HepG2 (cell line): ENCODE measurements at regions not wholly inside any gene's neighbourhood (a gene's known extent, or its start where the extent isn't known, plus 50 kb on each side); places are given as distances from the start of the nearest gene placed in this dataset.

Experiments
- ATAC-seq: fragments of 200-7000 bp; cut with Tn5 transposase; 3 replicates; pipeline ENCODE4 v1.9.1; 2020; ENCODE audit warnings: mild to moderate bottlenecking, moderate library complexity
- BruUV-seq: library from RNA; stranded (reverse); fragments of 400-500 nt; replicated peaks from 2 replicates; lab custom pipeline; 2021; lab: Mats Ljungman, UMichigan
- CTCF ChIA-PET: fragments of 300-600 bp; formaldehyde crosslinking; extraction: SDS; loops from one replicate; lab custom pipeline; 2021; ENCODE audit warnings: low total read pairs, inconsistent platforms, low intra/inter-chr PET ratio; lab: Yijun Ruan, JAX
- POLR2A ChIA-PET: fragments of 350-600 bp; sonication (Branson Sonifier 250); formaldehyde crosslinking; loops from one replicate; lab custom pipeline; 2020; ENCODE audit warnings: antibody characterized with exemption, inconsistent platforms; lab: Yijun Ruan, JAX
- DNase-seq: peaks from one replicate; pipeline ENCODE4 v3.0.0-alpha.2; 2015; ENCODE audit warnings: low spot score
- FAIRE-seq: peaks from 3 replicates; lab custom pipeline; 2011; peaks lifted over from hg19 to GRCh38; lab: Jason Lieb, UNC
- H2AFZ ChIP-seq: one replicate; pipeline ENCODE4 v1.6.1; 2011; ENCODE audit warnings: low read length, inconsistent platforms
- H3K27ac ChIP-seq: fragments of 300-600 bp; 3 replicates; pipeline ENCODE4 v1.8.0; 2011; ENCODE audit warnings: mixed run types, mild to moderate bottlenecking, mixed read lengths, low read length, inconsistent platforms; ENCODE audit not compliant: insufficient read depth; ENCODE audit errors: extremely low read length
- H3K27me3 ChIP-seq, 2 experiments: fragments of 200-600 bp in 1 of 2; 2 replicates in 1 of 2; 3 replicates in 1 of 2; pipeline versions ENCODE4 v1.6.0 to v1.8.0; 2011; ENCODE audit warnings: low read length in 2 of 2, mild to moderate bottlenecking in 2 of 2, moderate library complexity in 2 of 2, inconsistent platforms in 1 of 2; ENCODE audit not compliant: insufficient read depth in 2 of 2, control insufficient read depth in 1 of 2
- H3K36me3 ChIP-seq, 2 experiments: fragments of 200-600 bp in 1 of 2; replicated peaks in 1 of 2; 2 replicates in 1 of 2; 3 replicates in 1 of 2; pipeline versions ENCODE4 v1.5.1 to v1.8.0; 2011; ENCODE audit warnings: low read length in 2 of 2, inconsistent platforms in 1 of 2; ENCODE audit not compliant: insufficient read depth in 2 of 2, control insufficient read depth in 1 of 2
- H3K4me1 ChIP-seq: 2 replicates; pipeline ENCODE4 v1.5.1; 2012; ENCODE audit warnings: low read length, inconsistent platforms; ENCODE audit not compliant: insufficient read depth
- H3K4me2 ChIP-seq: 2 replicates; pipeline ENCODE4 v1.6.0; 2011; ENCODE audit warnings: low read depth, low read length, inconsistent platforms
- H3K4me3 ChIP-seq, 3 experiments: fragments of 200-600 bp in 1 of 3; sonication (generic), shearing (Covaris generic) in 1 of 3; replicated peaks in 1 of 3; 2 replicates each; pipeline ENCODE4 v1.5.1; 2011 to 2016; ENCODE audit warnings: low read length in 3 of 3, inconsistent platforms in 2 of 3, low read depth in 2 of 3, mild to moderate bottlenecking in 2 of 3, control low read depth in 1 of 3, mixed read lengths in 1 of 3; ENCODE audit not compliant: insufficient read depth in 1 of 3
- H3K79me2 ChIP-seq: one replicate; pipeline ENCODE4 v1.6.1; 2011; ENCODE audit warnings: low read length, inconsistent platforms; ENCODE audit not compliant: insufficient read depth
- H3K9ac ChIP-seq: 2 replicates; pipeline ENCODE4 v1.6.0; 2011; ENCODE audit warnings: mild to moderate bottlenecking, low read depth, low read length, inconsistent platforms; ENCODE audit not compliant: insufficient read depth
- H3K9me3 ChIP-seq: 2 replicates; pipeline ENCODE4 v1.5.1; 2012; ENCODE audit warnings: mild to moderate bottlenecking, low read length
- H4K20me1 ChIP-seq: 2 replicates; pipeline ENCODE4 v1.6.0; 2011; ENCODE audit warnings: inconsistent platforms, mild to moderate bottlenecking, low read length, moderate library complexity; ENCODE audit not compliant: insufficient read depth
- ATF5 ChIP-seq: sonication (generic); formaldehyde crosslinking; IDR thresholded peaks from 2 replicates; pipeline ENCODE4 v1.4.0; 2020; ENCODE audit warnings: mild to moderate bottlenecking, low read depth, missing genetic modification reagents
- CBX2 ChIP-seq, 2 experiments: fragments of 200-600 bp in 1 of 2; sonication (generic); formaldehyde crosslinking in 1 of 2; IDR thresholded peaks; 2 replicates each; pipeline versions ENCODE4 v1.7.0 to v1.8.1; 2018 to 2022; ENCODE audit warnings: low read depth in 2 of 2, low read length in 1 of 2, mild to moderate bottlenecking in 1 of 2, missing genetic modification reagents in 1 of 2
- CEBPB ChIP-seq: IDR thresholded peaks from 2 replicates; pipeline ENCODE4 v1.6.1; 2011; ENCODE audit warnings: low read depth, low read length, improper control_type of control experiment, borderline replicate concordance
- CSRNP1 ChIP-seq: sonication (generic); formaldehyde crosslinking; IDR thresholded peaks from 2 replicates; pipeline ENCODE4 v1.8.1; 2023; ENCODE audit warnings: mild to moderate bottlenecking, missing genetic modification reagents
- FOXA1 ChIP-seq, 2 experiments: fragments of 450-650 bp in 1 of 2; sonication (generic) in 1 of 2; formaldehyde crosslinking in 1 of 2; IDR thresholded peaks; 2 replicates each; pipeline versions ENCODE4 v1.4.0 to v1.6.1; 2016 to 2020; ENCODE audit warnings: missing genetic modification reagents in 1 of 2
- SIX4 ChIP-seq: sonication (generic); formaldehyde crosslinking; IDR thresholded peaks from 2 replicates; pipeline ENCODE4 v1.4.0; 2020; ENCODE audit warnings: missing genetic modification reagents
- ZBTB1 ChIP-seq: sonication (generic); formaldehyde crosslinking; IDR thresholded peaks from 2 replicates; pipeline ENCODE4 v1.4.0; 2020; ENCODE audit warnings: missing genetic modification reagents, borderline replicate concordance
- ZNF24 ChIP-seq: fragments of 450-650 bp; IDR thresholded peaks from 2 replicates; pipeline ENCODE4 v1.6.1; 2017; ENCODE audit warnings: antibody characterized with exemption, mild to moderate bottlenecking
- ZNF451 ChIP-seq: sonication (generic); formaldehyde crosslinking; IDR thresholded peaks from 2 replicates; pipeline ENCODE4 v1.5.0; 2020; ENCODE audit warnings: mild to moderate bottlenecking, missing genetic modification reagents
- ZNF713 ChIP-seq: sonication (generic); formaldehyde crosslinking; IDR thresholded peaks from 2 replicates; pipeline ENCODE4 v1.4.0; 2020; ENCODE audit warnings: mild to moderate bottlenecking, missing genetic modification reagents
- ZNF724P ChIP-seq: sonication (generic); formaldehyde crosslinking; IDR thresholded peaks from 2 replicates; pipeline ENCODE4 v1.8.0; 2022; ENCODE audit warnings: missing genetic modification reagents, borderline replicate concordance
- WGBS: methylation state at CpG from one replicate; pipeline ENCODE4 v1.1.6; 2017; ENCODE audit warnings: low lambda C conversion rate; 5-methylcytosine and 5-hydroxymethylcytosine counted together
- in situ Hi-C: cut with HindIII; loops from 2 replicates; pipeline ENCODE4 v1.10.0; 2017; ENCODE audit warnings: low pct_unique_long_range_greater_than_20kb; ENCODE audit not compliant: extremely low pct_ligation_motif_present
- intact Hi-C: fragments of 100-400 bp; cut with micrococcal nuclease; formaldehyde crosslinking; loops from one replicate; pipeline ENCODE4 v1.10.0; 2022; ENCODE audit not compliant: unreplicated experiment

- no peak overlapping the region for H3K4me2 ChIP-seq
- ATAC-seq (no peak), DNase-seq (no peak), FAIRE-seq (no peak)
- no peak overlapping the region for H3K9ac ChIP-seq
- H3K36me3 ChIP-seq = no peaks in the 10 kb centered on the region
- no TSS peak for BruUV-seq
- H3K27ac ChIP-seq = no peak overlapping the region
- WGBS = 94% methylated on average over 2 of the region's 2 CpGs
- POLR2A ChIA-PET = no interaction called here
- no peaks in the 10 kb centered on the region for H3K4me1 ChIP-seq
- no peaks in the 10 kb centered on the region; a peak in 1 of 5 replicates for H3K27me3 ChIP-seq
- in situ Hi-C loops (no loop called here), intact Hi-C loops (no loop called here)
- no peaks in the 10 kb centered on the region for H3K79me2 ChIP-seq
- no peaks in the 10 kb centered on the region for H4K20me1 ChIP-seq
- TF ChIP-seq ATF5 (CRISPR knock-in tag) = no peak
- no peak for TF ChIP-seq FOXA1 (IDR thresholded peaks at IDR 0.05)
- no peak for TF ChIP-seq FOXA1 (CRISPR knock-in tag; IDR thresholded peaks at IDR 0.05)
- TF ChIP-seq CEBPB = peak; percentile 49
- TF ChIP-seq, all 625 proteins: peak for 1
- no peak overlapping the region for H3K4me3 ChIP-seq
- H3K9me3 ChIP-seq = peaks cover 16% of the 10 kb centered on the region
- CTCF ChIA-PET = no interaction called here
- H2AFZ ChIP-seq = no peak overlapping the region
Measured at GRCh38 chr12:30448038-30448437, 247.6 kb downstream of the IPO8 start.

GRCh38 chr12:30447061-30447750 lies 248.5 kb downstream of the IPO8 start:
- TF ChIP-seq SIX4 (CRISPR knock-in tag) (no peak), ZBTB1 (no peak), CSRNP1 (no peak), ZNF724P (CRISPR knock-in tag) (no peak), ZNF713 (CRISPR knock-in tag) (no peak), ZNF24 (no peak), ZNF451 (CRISPR knock-in tag) (no peak), CBX2 (IDR thresholded peaks at IDR 0.05; ENCODE audit: low read depth, low read length) (no peak), CBX2 (CRISPR knock-in tag; IDR thresholded peaks at IDR 0.05; ENCODE audit: low read depth) (no peak)
- TF ChIP-seq, all 625 proteins: peak for 0
- Histone ChIP-seq H3K4me3 (no peak overlapping the region), H3K4me2 (no peak overlapping the region), H4K20me1 (no peaks in the 10 kb centered on the region), H2AFZ (no peak overlapping the region), H3K9me3 (peaks cover 16% of the 10 kb centered on the region), H3K4me1 (no peaks in the 10 kb centered on the region), H3K27ac (no peak overlapping the region), H3K36me3 (no peaks in the 10 kb centered on the region), H3K27me3 (no peaks in the 10 kb centered on the region), H3K79me2 (no peaks in the 10 kb centered on the region), H3K9ac (no peak overlapping the region)
- intact Hi-C loops (no loop called here), in situ Hi-C loops (no loop called here)
- DNase-seq (no peak), FAIRE-seq (no peak), ATAC-seq (peak; percentile 87)
- WGBS = 25% methylated on average over 6 of the region's 6 CpGs
- no TSS peak for BruUV-seq
- CTCF ChIA-PET = no interaction called here
- POLR2A ChIA-PET = no interaction called here
